Brain microvascular endothelial cell (primary cell): ENCODE measurements at regions not wholly inside any gene's neighbourhood (a gene's known extent, or its start where the extent isn't known, plus 50 kb on each side); places are given as distances from the start of the nearest gene placed in this dataset.

Source experiments
- DNase-seq: peaks from one replicate; pipeline ENCODE4 v3.0.0-alpha.2; 2020
- H3K27ac ChIP-seq: fragments of 250-450 bp; sonication (Bioruptor Pico); 2 replicates; pipeline ENCODE4 v1.5.1; 2020; ENCODE audit warnings: mild to moderate bottlenecking, moderate library complexity
- H3K27me3 ChIP-seq: fragments of 250-450 bp; sonication (Bioruptor Pico); replicated peaks from 2 replicates; pipeline ENCODE4 v1.5.1; 2020; ENCODE audit warnings: mild to moderate bottlenecking
- H3K36me3 ChIP-seq: fragments of 250-450 bp; sonication (Bioruptor Pico); replicated peaks from 2 replicates; pipeline ENCODE4 v1.5.1; 2020; ENCODE audit warnings: mild to moderate bottlenecking
- H3K4me3 ChIP-seq: 2 replicates; pipeline ENCODE4 v1.5.1; 2011; ENCODE audit warnings: low read depth, mild to moderate bottlenecking, control low read depth, low read length, moderate library complexity
- in situ Hi-C: cut with HindIII; loops from 2 replicates; pipeline ENCODE4 v1.10.0; 2017; ENCODE audit warnings: low sequenced_read_pairs, low pct_ligation_motif_present
- TF ChIP-seq, protein P1 (sequence below): IDR thresholded peaks from 2 replicates; pipeline ENCODE4 v1.5.1; 2011; ENCODE audit warnings: low read depth, mild to moderate bottlenecking, moderate library complexity, low read length, control low read depth, inconsistent platforms; ENCODE audit errors: missing control alignments

DNA sequence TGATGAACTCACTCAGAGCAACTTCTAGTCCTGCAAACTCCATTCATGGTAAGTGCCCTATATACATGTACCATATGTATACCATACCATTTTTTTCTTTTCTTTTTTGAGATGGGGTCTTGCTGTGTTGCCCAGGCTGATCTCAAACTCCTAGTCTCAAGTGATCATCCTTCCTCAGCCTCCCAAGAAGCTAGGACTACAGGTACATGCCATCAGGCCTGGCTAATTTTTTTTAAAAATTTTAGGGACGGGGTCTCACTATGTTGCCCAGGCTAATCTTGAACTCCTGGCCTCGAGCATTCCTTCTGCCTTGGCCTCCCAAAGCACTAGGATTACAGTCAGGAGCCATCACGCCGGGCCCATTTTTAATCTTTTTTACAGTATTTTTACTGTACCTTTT lies 67.3 kb upstream of the MFGE8 start:
- no peak overlapping the region for H3K4me3 ChIP-seq
- in situ Hi-C loops, result no loop called here
- H3K27ac ChIP-seq, result no peak overlapping the region
- DNase-seq, result no peak
- no peaks in the 10 kb centered on the region for H3K36me3 ChIP-seq
- TF ChIP-seq, protein P1, sequence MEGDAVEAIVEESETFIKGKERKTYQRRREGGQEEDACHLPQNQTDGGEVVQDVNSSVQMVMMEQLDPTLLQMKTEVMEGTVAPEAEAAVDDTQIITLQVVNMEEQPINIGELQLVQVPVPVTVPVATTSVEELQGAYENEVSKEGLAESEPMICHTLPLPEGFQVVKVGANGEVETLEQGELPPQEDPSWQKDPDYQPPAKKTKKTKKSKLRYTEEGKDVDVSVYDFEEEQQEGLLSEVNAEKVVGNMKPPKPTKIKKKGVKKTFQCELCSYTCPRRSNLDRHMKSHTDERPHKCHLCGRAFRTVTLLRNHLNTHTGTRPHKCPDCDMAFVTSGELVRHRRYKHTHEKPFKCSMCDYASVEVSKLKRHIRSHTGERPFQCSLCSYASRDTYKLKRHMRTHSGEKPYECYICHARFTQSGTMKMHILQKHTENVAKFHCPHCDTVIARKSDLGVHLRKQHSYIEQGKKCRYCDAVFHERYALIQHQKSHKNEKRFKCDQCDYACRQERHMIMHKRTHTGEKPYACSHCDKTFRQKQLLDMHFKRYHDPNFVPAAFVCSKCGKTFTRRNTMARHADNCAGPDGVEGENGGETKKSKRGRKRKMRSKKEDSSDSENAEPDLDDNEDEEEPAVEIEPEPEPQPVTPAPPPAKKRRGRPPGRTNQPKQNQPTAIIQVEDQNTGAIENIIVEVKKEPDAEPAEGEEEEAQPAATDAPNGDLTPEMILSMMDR, result no peak
- H3K27me3 ChIP-seq, result no peaks in the 10 kb centered on the region

DNA sequence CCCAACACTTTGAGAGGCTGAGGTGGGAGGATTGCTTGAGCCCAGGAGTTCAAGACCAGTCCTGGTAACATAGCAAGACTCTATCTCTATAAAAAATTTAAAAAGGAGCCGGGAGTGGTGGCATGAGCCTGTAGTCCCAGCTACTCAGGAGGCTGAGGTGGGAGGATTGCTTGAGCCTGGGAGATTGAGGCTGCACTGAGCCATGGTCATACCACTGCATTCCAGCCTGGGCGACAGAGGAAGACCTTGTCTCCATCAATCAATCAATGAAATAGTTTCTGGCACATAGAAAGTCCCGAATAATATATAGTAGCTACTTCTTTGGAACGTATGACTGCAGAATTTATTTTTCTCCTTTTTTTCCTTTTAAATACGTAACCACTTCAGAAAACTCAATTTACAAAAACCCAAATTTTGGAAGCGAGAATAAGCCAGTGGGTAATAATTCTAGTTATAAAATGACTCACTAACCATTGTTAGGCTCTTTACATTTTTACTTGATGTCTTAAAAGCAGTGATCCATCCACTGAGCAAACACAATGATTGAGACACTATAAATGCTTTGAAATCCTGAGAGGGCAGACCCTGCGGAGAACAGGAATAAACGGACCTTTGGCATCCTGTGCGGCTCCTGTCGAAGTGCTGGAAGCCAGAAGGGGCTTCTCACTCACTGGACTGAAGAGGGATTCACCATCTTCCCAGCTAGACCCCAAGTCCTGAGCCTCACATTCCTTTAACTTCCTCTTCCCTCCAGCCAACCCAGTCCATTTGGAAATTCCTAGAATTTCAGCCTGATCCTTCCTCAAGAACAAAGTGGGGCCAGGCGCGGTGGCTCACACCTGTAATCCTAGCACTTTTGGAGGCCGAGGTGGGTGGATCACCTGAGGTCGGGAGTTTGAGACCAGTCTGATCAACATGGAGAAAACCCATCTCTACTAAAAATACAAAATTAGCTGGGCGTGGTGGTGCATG lies 68.4 kb upstream of the MFGE8 start:
- TF ChIP-seq, protein P1, result no peak
- peak overlapping the region; percentile 46 for H3K27ac ChIP-seq
- DNase-seq, result no peak
- no peaks in the 10 kb centered on the region for H3K36me3 ChIP-seq
- H3K27me3 ChIP-seq, result no peaks in the 10 kb centered on the region
- H3K4me3 ChIP-seq, result no peak overlapping the region
- in situ Hi-C loops, result no loop called here

DNA sequence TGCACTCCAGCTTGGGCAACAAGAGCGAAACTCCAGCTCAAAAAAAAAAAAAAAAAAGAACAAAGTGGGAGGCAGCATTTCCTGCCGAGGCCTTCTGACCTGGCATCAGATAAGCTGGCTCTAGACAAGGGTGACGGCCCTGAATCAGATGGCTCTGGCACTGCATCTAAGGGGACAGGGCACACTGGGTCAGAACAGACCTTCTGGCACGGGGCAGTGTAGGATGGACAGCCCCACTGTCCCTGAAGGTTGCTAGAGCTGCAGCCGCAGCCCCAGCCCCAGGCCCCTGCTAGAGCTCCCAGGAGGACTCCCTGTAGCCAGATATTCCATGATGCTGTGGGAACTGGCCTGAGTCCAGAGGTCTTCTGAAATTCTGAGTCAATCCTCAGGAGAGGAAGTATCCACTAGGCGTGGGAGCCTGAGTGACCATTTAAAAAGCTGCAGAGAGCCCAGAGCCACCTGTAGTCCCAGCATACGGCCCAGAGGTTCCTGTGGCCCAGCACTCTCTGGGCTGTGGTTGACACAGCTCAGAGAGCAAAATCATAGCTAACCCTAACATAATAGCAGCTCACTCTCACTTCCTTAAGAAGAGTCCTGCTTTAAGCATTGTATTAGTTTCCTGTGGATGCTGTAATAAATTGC lies 69.2 kb upstream of the MFGE8 start:
- Histone ChIP-seq H3K27me3 (no peaks in the 10 kb centered on the region), H3K36me3 (no peaks in the 10 kb centered on the region), H3K4me3 (no peak overlapping the region), H3K27ac (peak overlapping the region; percentile 35)
- DNase-seq, result peak; percentile 78
- in situ Hi-C loops, result no loop called here
- TF ChIP-seq, protein P1, result no peak

DNA sequence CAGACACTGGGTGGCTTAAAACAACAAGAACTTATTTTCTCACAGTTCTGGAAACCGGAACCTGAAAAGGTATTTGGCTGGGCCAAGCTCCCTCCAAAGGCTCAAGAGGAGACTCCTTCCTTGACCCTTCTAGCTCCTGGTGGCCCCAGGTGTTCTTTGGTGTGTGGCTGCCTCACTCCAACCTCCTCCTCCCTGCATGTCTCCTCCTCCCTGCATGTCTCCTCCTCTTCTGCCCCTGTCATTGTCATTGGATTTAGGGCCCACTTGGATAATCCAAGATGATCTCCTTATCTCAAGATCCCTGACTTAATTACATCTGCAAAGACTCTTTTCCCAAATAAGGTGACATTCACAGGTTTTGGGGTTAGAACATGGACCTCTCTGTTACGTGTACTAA lies 69.8 kb upstream of the MFGE8 start:
- in situ Hi-C loops, result no loop called here
- TF ChIP-seq, protein P1, result no peak

DNA sequence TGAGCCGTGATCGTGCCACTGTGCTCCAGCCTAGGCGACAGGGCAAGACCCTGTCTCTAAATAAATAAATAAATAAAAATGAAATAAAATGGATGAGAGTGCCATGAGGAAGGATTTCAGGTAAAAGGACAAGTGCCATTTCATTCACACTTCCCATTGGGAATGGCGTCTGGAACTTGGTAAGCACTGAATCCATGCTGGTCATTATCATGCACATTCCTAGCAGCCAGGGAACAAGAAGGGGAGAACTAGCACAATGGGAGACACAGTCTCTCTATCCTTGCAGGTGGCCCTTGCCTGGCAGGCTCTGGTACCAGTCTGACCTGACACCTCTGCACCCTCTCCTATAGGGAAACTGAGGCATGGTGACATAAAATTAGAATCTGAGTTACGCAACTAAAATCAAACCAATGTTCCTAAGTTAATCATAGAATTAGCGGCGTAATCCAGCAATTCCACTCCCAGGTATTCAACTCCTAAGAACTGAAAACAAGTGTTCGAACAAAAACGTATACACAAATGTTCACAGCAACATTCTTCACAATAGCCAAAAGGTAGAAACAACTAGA lies 70.8 kb upstream of the MFGE8 start:
- DNase-seq, result no peak
- Histone ChIP-seq H3K36me3 (no peaks in the 10 kb centered on the region), H3K4me3 (no peak overlapping the region), H3K27ac (no peak overlapping the region), H3K27me3 (no peaks in the 10 kb centered on the region)
- in situ Hi-C loops, result no loop called here
- TF ChIP-seq, protein P1, result no peak

More for the DNA sequence above, 69.8 kb upstream of the MFGE8 start:
- Histone ChIP-seq H3K27me3 (no peaks in the 10 kb centered on the region), H3K36me3 (no peaks in the 10 kb centered on the region), H3K4me3 (no peak overlapping the region), H3K27ac (no peak overlapping the region)
- no peak for DNase-seq
